ENCODE measurements at regions not wholly inside any gene's neighbourhood (a gene's known extent, or its start where the extent isn't known, plus 50 kb on each side); places are given as distances from the start of the nearest gene placed in this dataset. TPM values are rescaled to one million over a fixed set of nuclear protein-coding genes. Genes with fewer than 3 reads are reported as not detected.

GRCh38 chr22:22834204-22834603, 53.4 kb upstream of the IGLL5 start:
- TF ChIP-seq, protein P1, sequence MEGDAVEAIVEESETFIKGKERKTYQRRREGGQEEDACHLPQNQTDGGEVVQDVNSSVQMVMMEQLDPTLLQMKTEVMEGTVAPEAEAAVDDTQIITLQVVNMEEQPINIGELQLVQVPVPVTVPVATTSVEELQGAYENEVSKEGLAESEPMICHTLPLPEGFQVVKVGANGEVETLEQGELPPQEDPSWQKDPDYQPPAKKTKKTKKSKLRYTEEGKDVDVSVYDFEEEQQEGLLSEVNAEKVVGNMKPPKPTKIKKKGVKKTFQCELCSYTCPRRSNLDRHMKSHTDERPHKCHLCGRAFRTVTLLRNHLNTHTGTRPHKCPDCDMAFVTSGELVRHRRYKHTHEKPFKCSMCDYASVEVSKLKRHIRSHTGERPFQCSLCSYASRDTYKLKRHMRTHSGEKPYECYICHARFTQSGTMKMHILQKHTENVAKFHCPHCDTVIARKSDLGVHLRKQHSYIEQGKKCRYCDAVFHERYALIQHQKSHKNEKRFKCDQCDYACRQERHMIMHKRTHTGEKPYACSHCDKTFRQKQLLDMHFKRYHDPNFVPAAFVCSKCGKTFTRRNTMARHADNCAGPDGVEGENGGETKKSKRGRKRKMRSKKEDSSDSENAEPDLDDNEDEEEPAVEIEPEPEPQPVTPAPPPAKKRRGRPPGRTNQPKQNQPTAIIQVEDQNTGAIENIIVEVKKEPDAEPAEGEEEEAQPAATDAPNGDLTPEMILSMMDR (conservative IDR thresholded peaks at IDR 0.05) = no peak
- Mint-ChIP-seq H3K36me3 (ENCODE audit: low read depth) (no peaks in the 10 kb centered on the region), H3K4me3 (no peak overlapping the region), H3K27me3 (ENCODE audit: low read depth) (peaks cover 89% of the 10 kb centered on the region), H3K9me3 (no peaks in the 10 kb centered on the region), H3K27ac (ENCODE audit: unreplicated experiment) (no peak overlapping the region), H3K4me1 (no peaks in the 10 kb centered on the region)
- no peak for DNase-seq (ENCODE audit: low read depth, low spot score)

- TF ChIP-seq, protein P1 (conservative IDR thresholded peaks at IDR 0.05) = no peak
- Mint-ChIP-seq H3K27ac (ENCODE audit: unreplicated experiment) (no peak overlapping the region), H3K36me3 (ENCODE audit: low read depth) (no peaks in the 10 kb centered on the region), H3K4me3 (no peak overlapping the region), H3K9me3 (no peaks in the 10 kb centered on the region), H3K27me3 (ENCODE audit: low read depth) (peaks cover 89% of the 10 kb centered on the region), H3K4me1 (no peaks in the 10 kb centered on the region)
- DNase-seq (ENCODE audit: low read depth, low spot score) = no peak
These were observed 52.8 kb upstream of the IGLL5 start for GRCh38 chr22:22834783-22835182.

DNA sequence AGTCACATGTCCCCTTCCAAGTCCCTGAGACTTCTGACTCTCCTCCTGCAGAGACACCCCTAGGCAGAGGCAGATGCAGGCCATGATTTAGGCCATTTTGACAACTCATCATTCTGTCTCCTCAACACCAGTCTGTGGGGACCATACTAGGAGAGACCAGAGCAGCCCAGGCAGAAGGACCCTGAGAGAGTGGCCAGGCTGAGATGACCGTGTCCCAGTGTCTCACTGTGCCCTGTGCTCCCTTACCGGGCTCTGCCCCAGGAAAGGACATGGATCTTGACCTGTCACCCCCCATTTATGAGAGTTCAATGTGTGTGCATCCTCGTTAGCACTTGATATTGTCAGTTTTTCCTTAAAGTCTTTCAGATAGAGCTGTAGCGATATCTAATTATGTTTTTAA, 52.4 kb upstream of the IGLL5 start:
- Mint-ChIP-seq H3K36me3 (ENCODE audit: low read depth) (no peaks in the 10 kb centered on the region), H3K4me1 (no peaks in the 10 kb centered on the region), H3K9me3 (no peaks in the 10 kb centered on the region), H3K27ac (ENCODE audit: unreplicated experiment) (no peak overlapping the region), H3K27me3 (ENCODE audit: low read depth) (peaks cover 89% of the 10 kb centered on the region), H3K4me3 (no peak overlapping the region)
- no peak for DNase-seq (ENCODE audit: low read depth, low spot score)
- TF ChIP-seq, protein P1 (conservative IDR thresholded peaks at IDR 0.05) = no peak

DNA sequence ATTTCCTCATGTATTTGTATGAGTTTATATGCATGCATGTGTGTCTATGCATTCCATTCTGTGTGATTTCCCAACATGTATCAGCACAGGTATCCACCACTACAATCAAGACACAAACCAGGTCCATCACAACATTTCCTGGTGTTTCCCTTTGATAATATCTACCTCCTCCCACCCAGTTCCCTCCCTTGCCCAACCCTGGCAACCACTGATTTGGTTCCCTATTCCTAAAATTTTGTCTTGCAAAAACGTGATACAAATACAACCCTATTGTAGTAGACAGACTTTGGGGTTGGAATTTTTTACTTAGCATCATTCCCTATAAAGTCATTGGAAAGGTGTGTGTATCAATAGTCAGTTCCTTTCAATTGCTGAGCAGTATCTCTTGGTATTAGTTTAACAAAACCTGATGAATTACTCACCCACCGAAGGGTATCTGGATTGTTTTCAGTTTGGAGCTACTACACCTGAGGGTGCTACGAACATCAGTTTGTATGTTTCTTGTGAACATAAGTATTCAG, 51.8 kb upstream of the IGLL5 start:
- TF ChIP-seq, protein P1 (conservative IDR thresholded peaks at IDR 0.05) = no peak
- no peaks in the 10 kb centered on the region for H3K36me3 Mint-ChIP-seq (ENCODE audit: low read depth)
- H3K27ac Mint-ChIP-seq (ENCODE audit: unreplicated experiment) = no peak overlapping the region
- H3K9me3 Mint-ChIP-seq = no peaks in the 10 kb centered on the region
- no peaks in the 10 kb centered on the region for H3K4me1 Mint-ChIP-seq
- no peak for DNase-seq (ENCODE audit: low read depth, low spot score)
- H3K27me3 Mint-ChIP-seq (ENCODE audit: low read depth) = peaks cover 89% of the 10 kb centered on the region
- H3K4me3 Mint-ChIP-seq = no peak overlapping the region

- H3K27ac Mint-ChIP-seq (ENCODE audit: unreplicated experiment) = no peak overlapping the region
- H3K27me3 Mint-ChIP-seq (ENCODE audit: low read depth) = peaks cover 90% of the 10 kb centered on the region
- no peak for DNase-seq (ENCODE audit: low read depth, low spot score)
- H3K4me3 Mint-ChIP-seq = no peak overlapping the region
- TF ChIP-seq, protein P1 (conservative IDR thresholded peaks at IDR 0.05) = no peak
- H3K9me3 Mint-ChIP-seq = peaks cover 3% of the 10 kb centered on the region
- no peaks in the 10 kb centered on the region for H3K36me3 Mint-ChIP-seq (ENCODE audit: low read depth)
- no peaks in the 10 kb centered on the region for H3K4me1 Mint-ChIP-seq
These were observed 51.0 kb upstream of the IGLL5 start for GRCh38 chr22:22836635-22837034.

Small RNA genes in the stretch of these regions (microRNA-seq; reads per million reads assigned to microRNA genes)
- gene MIR650 = not detected

All from neural crest cell (in vitro differentiated cells).